Iris pigment epithelial cell (primary cell): ENCODE measurements at regions not wholly inside any gene's neighbourhood (a gene's known extent, or its start where the extent isn't known, plus 50 kb on each side); places are given as distances from the start of the nearest gene placed in this dataset.
A peak's percentile ranks its signal among the peaks of the same experiment; 100 is the strongest.

ENCODE experiments used
- DNase-seq: peaks from one replicate; pipeline ENCODE4 v3.0.0-alpha.2; 2011; ENCODE audit warnings: low read depth

GRCh38 chr7:84387595-84387994 is 193.0 kb upstream of the SEMA3A start:
- no peak for DNase-seq

GRCh38 chr7:84384417-84384816 is 189.8 kb upstream of the SEMA3A start:
- DNase-seq: peak; percentile 9

- DNase-seq: no peak
These were observed 184.9 kb upstream of the SEMA3A start for GRCh38 chr7:84379446-84379845.

GRCh38 chr7:84372712-84373111 is 178.1 kb upstream of the SEMA3A start:
- DNase-seq: peak; percentile 60

- DNase-seq: peak; percentile 99
These were observed 177.6 kb upstream of the SEMA3A start for GRCh38 chr7:84372155-84372621.

- DNase-seq: no peak
These were observed 175.5 kb upstream of the SEMA3A start for GRCh38 chr7:84370114-84370513.

- no peak for DNase-seq
These were observed 173.5 kb upstream of the SEMA3A start for GRCh38 chr7:84368122-84368521.

GRCh38 chr7:84364708-84365107 is 170.1 kb upstream of the SEMA3A start:
- DNase-seq: peak; percentile 52

GRCh38 chr7:84363741-84364140 is 169.2 kb upstream of the SEMA3A start:
- no peak for DNase-seq

- no peak for DNase-seq
These were observed 168.2 kb upstream of the SEMA3A start for GRCh38 chr7:84362828-84363227.

- DNase-seq: no peak
These were observed 167.8 kb upstream of the SEMA3A start for GRCh38 chr7:84362360-84362759.

- DNase-seq: no peak
These were observed 160.3 kb upstream of the SEMA3A start for GRCh38 chr7:84354866-84355265.

GRCh38 chr7:84354030-84354429 is 159.4 kb upstream of the SEMA3A start:
- no peak for DNase-seq

- no peak for DNase-seq
These were observed 144.7 kb upstream of the SEMA3A start for GRCh38 chr7:84339306-84339705.

GRCh38 chr7:84337429-84337828 is 142.8 kb upstream of the SEMA3A start:
- DNase-seq: peak; percentile 82

- no peak for DNase-seq
These were observed 142.2 kb upstream of the SEMA3A start for GRCh38 chr7:84336766-84337165.

GRCh38 chr7:84336303-84336702 is 141.7 kb upstream of the SEMA3A start:
- DNase-seq: peak; percentile 89

GRCh38 chr7:84331616-84332015 is 137.0 kb upstream of the SEMA3A start:
- DNase-seq: peak; percentile 12

GRCh38 chr7:84328571-84328970 is 134.0 kb upstream of the SEMA3A start:
- no peak for DNase-seq

GRCh38 chr7:84324136-84324630 is 129.6 kb upstream of the SEMA3A start:
- no peak for DNase-seq

GRCh38 chr7:84317536-84317935 is 122.9 kb upstream of the SEMA3A start:
- DNase-seq: no peak

GRCh38 chr7:84314263-84314662 is 119.7 kb upstream of the SEMA3A start:
- no peak for DNase-seq

GRCh38 chr7:84304407-84304806 is 109.8 kb upstream of the SEMA3A start:
- DNase-seq: no peak

- DNase-seq: no peak
These were observed 108.4 kb upstream of the SEMA3A start for GRCh38 chr7:84302949-84303348.

- no peak for DNase-seq
These were observed 103.0 kb upstream of the SEMA3A start for GRCh38 chr7:84297616-84298015.
